Gastrocnemius medialis (tissue), 4 donors: ENCODE measurements at regions not wholly inside any gene's neighbourhood (a gene's known extent, or its start where the extent isn't known, plus 50 kb on each side); places are given as distances from the start of the nearest gene placed in this dataset.

Experiments used
- ATAC-seq, 2 donors: fragments of 150-250 bp; one replicate each; pipeline ENCODE4 v1.9.1; 2016
- DNase-seq, 2 donors: peaks; one replicate each; pipeline ENCODE4 v3.0.0-alpha.2; 2019
- H3K27ac ChIP-seq, 4 donors: fragments of 200-600 bp; sonication (generic); 1 replicate in 1 of 4; 2 replicates in 3 of 4; pipeline ENCODE4 v1.5.1; 2016 to 2018; ENCODE audit warnings: mild to moderate bottlenecking in 2 of 4, moderate library complexity in 1 of 4
- H3K27me3 ChIP-seq, 3 donors: fragments of 200-600 bp; sonication (generic) in 2 of 3; 1 replicate in 1 of 3; 2 replicates in 2 of 3; pipeline versions ENCODE4 v1.5.1 to v1.6.0; 2016 to 2019; ENCODE audit warnings: mild to moderate bottlenecking in 1 of 3, moderate library complexity in 1 of 3
- H3K36me3 ChIP-seq, 2 donors: fragments of 200-600 bp; sonication (generic) in 1 of 2; one replicate each; pipeline ENCODE4 v1.5.1; 2017 to 2018
- H3K4me1 ChIP-seq, 2 donors: fragments of 200-600 bp; sonication (generic) in 1 of 2; one replicate each; pipeline ENCODE4 v1.5.1; 2016 to 2017; ENCODE audit warnings: mild to moderate bottlenecking in 2 of 2
- H3K4me3 ChIP-seq, 4 donors: fragments of 200-600 bp; sonication (generic) in 3 of 4; 1 replicate in 1 of 4; 2 replicates in 3 of 4; pipeline ENCODE4 v1.5.1; 2016 to 2019; ENCODE audit warnings: mild to moderate bottlenecking in 2 of 4
- H3K9me3 ChIP-seq, 3 donors: fragments of 200-600 bp; sonication (generic) in 2 of 3; 1 replicate in 1 of 3; 2 replicates in 2 of 3; pipeline ENCODE4 v1.5.1; 2016 to 2019
- CTCF ChIP-seq, 5 experiments: fragments of 450-650 bp in 3 of 5; fragments of 200-600 bp in 2 of 5; sonication (generic) in 2 of 5; IDR thresholded peaks in 4 of 5; conservative IDR thresholded peaks in 1 of 5; 1 replicate in 4 of 5; 2 replicates in 1 of 5; pipeline ENCODE4 v1.5.1; 2016 to 2019; ENCODE audit warnings: antibody characterized with exemption in 5 of 5, mild to moderate bottlenecking in 3 of 5, moderate library complexity in 3 of 5
- POLR2A ChIP-seq, 2 donors: fragments of 450-650 bp; IDR thresholded peaks; one replicate each; pipeline ENCODE4 v1.6.1; 2017; ENCODE audit warnings: antibody characterized with exemption in 2 of 2, mild to moderate bottlenecking in 2 of 2, moderate library complexity in 2 of 2
- in situ Hi-C, 4 donors: fragments of 200-750 bp; cut with MboI; loops; one replicate each; pipeline versions ENCODE4 v1.15.0 to v1.8.0; 2017; ENCODE audit warnings: low sequenced_read_pairs in 4 of 4
- intact Hi-C: fragments of 100-400 bp; cut with DNase I; formaldehyde crosslinking; loops from one replicate; pipeline ENCODE4 v1.15.1; 2023; ENCODE audit warnings: low total_unique reads

GRCh38 chr6:127032971-127033370, 85.5 kb upstream of the RSPO3 start:
- Histone ChIP-seq H3K4me3 (no peak overlapping the region), H3K9me3 (no peaks in the 10 kb centered on the region), H3K27me3 (no peaks in the 10 kb centered on the region), H3K36me3 (no peaks in the 10 kb centered on the region), H3K27ac (no peak overlapping the region), H3K4me1 (peaks cover 0 to 13% of the 10 kb centered on the region in 2 donors)
- in situ Hi-C loops, result no loop called here
- no peak for DNase-seq
- no peak for TF ChIP-seq CTCF (IDR thresholded peaks at IDR 0.05 in 4 of 5, conservative IDR thresholded peaks at IDR 0.05 in 1 of 5)
- no peak for TF ChIP-seq POLR2A (IDR thresholded peaks at IDR 0.05)
- ATAC-seq, result no peak
- intact Hi-C loops, result no loop called here

GRCh38 chr6:127051571-127052260, 66.8 kb upstream of the RSPO3 start:
- no peak overlapping the region for H3K4me3 ChIP-seq
- DNase-seq (no peak), ATAC-seq (no peak)
- H3K36me3 ChIP-seq, result no peaks in the 10 kb centered on the region
- H3K27me3 ChIP-seq, result no peaks in the 10 kb centered on the region
- no peaks in the 10 kb centered on the region for H3K4me1 ChIP-seq
- no peak overlapping the region for H3K27ac ChIP-seq
- in situ Hi-C loops, result no loop called here
- H3K9me3 ChIP-seq, result no peaks in the 10 kb centered on the region
- intact Hi-C loops, result no loop called here
- TF ChIP-seq POLR2A (IDR thresholded peaks at IDR 0.05) (no peak), CTCF (IDR thresholded peaks at IDR 0.05 in 4 of 5, conservative IDR thresholded peaks at IDR 0.05 in 1 of 5) (no peak)

- no peak for ATAC-seq
Measured at GRCh38 chr6:127053032-127053874, 65.2 kb upstream of the RSPO3 start.

GRCh38 chr6:127053875-127054235, 64.6 kb upstream of the RSPO3 start:
- H3K36me3 ChIP-seq, result no peaks in the 10 kb centered on the region
- no peak for ATAC-seq
- intact Hi-C loops (no loop called here), in situ Hi-C loops (no loop called here)
- H3K4me3 ChIP-seq, result no peak overlapping the region
- no peaks in the 10 kb centered on the region for H3K4me1 ChIP-seq
- no peak overlapping the region for H3K27ac ChIP-seq
- no peaks in the 10 kb centered on the region for H3K27me3 ChIP-seq
- H3K9me3 ChIP-seq, result no peaks in the 10 kb centered on the region
- DNase-seq, result no peak
- no peak for TF ChIP-seq POLR2A (IDR thresholded peaks at IDR 0.05)
- TF ChIP-seq CTCF (IDR thresholded peaks at IDR 0.05 in 4 of 5, conservative IDR thresholded peaks at IDR 0.05 in 1 of 5), result no peak

More at GRCh38 chr6:127053032-127053874, 65.2 kb upstream of the RSPO3 start:
- Histone ChIP-seq H3K4me3 (no peak overlapping the region), H3K4me1 (no peaks in the 10 kb centered on the region), H3K36me3 (no peaks in the 10 kb centered on the region), H3K9me3 (no peaks in the 10 kb centered on the region), H3K27ac (no peak overlapping the region), H3K27me3 (no peaks in the 10 kb centered on the region)
- no peak for TF ChIP-seq POLR2A (IDR thresholded peaks at IDR 0.05)
- no peak for TF ChIP-seq CTCF (IDR thresholded peaks at IDR 0.05 in 4 of 5, conservative IDR thresholded peaks at IDR 0.05 in 1 of 5)
- no peak for DNase-seq
- in situ Hi-C loops, result no loop called here
- intact Hi-C loops, result no loop called here
